ENCODE measurements at regions not wholly inside any gene's neighbourhood (a gene's known extent, or its start where the extent isn't known, plus 50 kb on each side); places are given as distances from the start of the nearest gene placed in this dataset.

GRCh38 chr7:69411018-69411417 is 187.3 kb upstream of the AUTS2 start:
- H3K27me3 Mint-ChIP-seq (ENCODE audit: low read depth), result no peaks in the 10 kb centered on the region
- TF ChIP-seq, protein P1, sequence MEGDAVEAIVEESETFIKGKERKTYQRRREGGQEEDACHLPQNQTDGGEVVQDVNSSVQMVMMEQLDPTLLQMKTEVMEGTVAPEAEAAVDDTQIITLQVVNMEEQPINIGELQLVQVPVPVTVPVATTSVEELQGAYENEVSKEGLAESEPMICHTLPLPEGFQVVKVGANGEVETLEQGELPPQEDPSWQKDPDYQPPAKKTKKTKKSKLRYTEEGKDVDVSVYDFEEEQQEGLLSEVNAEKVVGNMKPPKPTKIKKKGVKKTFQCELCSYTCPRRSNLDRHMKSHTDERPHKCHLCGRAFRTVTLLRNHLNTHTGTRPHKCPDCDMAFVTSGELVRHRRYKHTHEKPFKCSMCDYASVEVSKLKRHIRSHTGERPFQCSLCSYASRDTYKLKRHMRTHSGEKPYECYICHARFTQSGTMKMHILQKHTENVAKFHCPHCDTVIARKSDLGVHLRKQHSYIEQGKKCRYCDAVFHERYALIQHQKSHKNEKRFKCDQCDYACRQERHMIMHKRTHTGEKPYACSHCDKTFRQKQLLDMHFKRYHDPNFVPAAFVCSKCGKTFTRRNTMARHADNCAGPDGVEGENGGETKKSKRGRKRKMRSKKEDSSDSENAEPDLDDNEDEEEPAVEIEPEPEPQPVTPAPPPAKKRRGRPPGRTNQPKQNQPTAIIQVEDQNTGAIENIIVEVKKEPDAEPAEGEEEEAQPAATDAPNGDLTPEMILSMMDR (conservative IDR thresholded peaks at IDR 0.05), result no peak
- H3K4me3 Mint-ChIP-seq, result no peak overlapping the region
- H3K27ac Mint-ChIP-seq (ENCODE audit: unreplicated experiment), result no peak overlapping the region
- DNase-seq (ENCODE audit: low read depth, low spot score), result no peak
- no peaks in the 10 kb centered on the region for H3K36me3 Mint-ChIP-seq (ENCODE audit: low read depth)
- H3K4me1 Mint-ChIP-seq, result no peaks in the 10 kb centered on the region
- H3K9me3 Mint-ChIP-seq, result peaks cover 4% of the 10 kb centered on the region

DNA sequence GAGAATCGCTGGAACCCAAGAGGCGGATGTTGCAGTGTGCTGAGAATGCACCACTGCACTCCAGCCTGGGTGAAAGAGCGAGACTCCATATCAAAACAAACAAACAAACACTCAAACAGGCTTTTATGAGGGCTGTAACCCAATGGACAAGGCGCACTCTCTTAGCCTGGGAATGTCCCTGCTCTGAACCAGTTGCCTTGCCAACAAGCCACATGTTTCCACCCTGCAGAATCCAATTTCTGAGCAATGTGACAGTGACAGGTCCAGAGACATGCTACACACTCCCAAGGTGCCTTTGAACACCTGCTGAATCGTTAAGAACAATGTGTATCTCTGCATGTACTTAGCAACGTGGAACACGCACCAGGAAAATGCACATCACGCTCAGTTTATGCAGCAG is 186.8 kb upstream of the AUTS2 start:
- no peak overlapping the region for H3K27ac Mint-ChIP-seq (ENCODE audit: unreplicated experiment)
- DNase-seq (ENCODE audit: low read depth, low spot score), result no peak
- TF ChIP-seq, protein P1 (conservative IDR thresholded peaks at IDR 0.05), result no peak
- peaks cover 4% of the 10 kb centered on the region for H3K9me3 Mint-ChIP-seq
- no peaks in the 10 kb centered on the region for H3K27me3 Mint-ChIP-seq (ENCODE audit: low read depth)
- no peaks in the 10 kb centered on the region for H3K4me1 Mint-ChIP-seq
- H3K4me3 Mint-ChIP-seq, result no peak overlapping the region
- no peaks in the 10 kb centered on the region for H3K36me3 Mint-ChIP-seq (ENCODE audit: low read depth)

- Mint-ChIP-seq H3K4me3 (no peak overlapping the region), H3K27ac (ENCODE audit: unreplicated experiment) (no peak overlapping the region), H3K36me3 (ENCODE audit: low read depth) (no peaks in the 10 kb centered on the region)
These were observed 185.7 kb upstream of the AUTS2 start for GRCh38 chr7:69412331-69413146.

DNA sequence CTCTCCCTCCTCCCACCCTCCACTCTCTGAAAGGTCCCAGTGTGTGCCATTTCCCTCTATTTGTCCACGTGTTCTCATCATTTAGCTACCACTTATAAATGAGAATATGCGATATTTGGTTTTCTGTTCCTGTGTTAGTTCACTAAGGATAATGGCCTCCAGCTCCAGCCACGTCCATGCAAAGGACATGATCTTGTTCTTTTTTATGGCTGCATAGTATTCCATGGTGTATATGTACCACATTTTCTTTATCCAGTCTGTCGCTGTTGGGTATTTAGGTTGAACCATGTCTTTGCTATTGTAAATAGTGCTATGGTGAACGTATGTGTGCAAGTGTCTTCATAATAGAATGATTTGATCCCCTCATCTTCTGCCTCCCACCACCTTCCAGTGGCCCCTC is 183.7 kb upstream of the AUTS2 start:
- H3K9me3 Mint-ChIP-seq, result peaks cover 9% of the 10 kb centered on the region
- H3K4me3 Mint-ChIP-seq, result no peak overlapping the region
- TF ChIP-seq, protein P1 (conservative IDR thresholded peaks at IDR 0.05), result no peak

More at GRCh38 chr7:69412331-69413146, 185.7 kb upstream of the AUTS2 start:
- H3K4me1 Mint-ChIP-seq, result no peaks in the 10 kb centered on the region
- TF ChIP-seq, protein P1 (conservative IDR thresholded peaks at IDR 0.05), result no peak
- no peak for DNase-seq (ENCODE audit: low read depth, low spot score)
- H3K9me3 Mint-ChIP-seq, result peaks cover 4% of the 10 kb centered on the region
- H3K27me3 Mint-ChIP-seq (ENCODE audit: low read depth), result no peaks in the 10 kb centered on the region

DNA sequence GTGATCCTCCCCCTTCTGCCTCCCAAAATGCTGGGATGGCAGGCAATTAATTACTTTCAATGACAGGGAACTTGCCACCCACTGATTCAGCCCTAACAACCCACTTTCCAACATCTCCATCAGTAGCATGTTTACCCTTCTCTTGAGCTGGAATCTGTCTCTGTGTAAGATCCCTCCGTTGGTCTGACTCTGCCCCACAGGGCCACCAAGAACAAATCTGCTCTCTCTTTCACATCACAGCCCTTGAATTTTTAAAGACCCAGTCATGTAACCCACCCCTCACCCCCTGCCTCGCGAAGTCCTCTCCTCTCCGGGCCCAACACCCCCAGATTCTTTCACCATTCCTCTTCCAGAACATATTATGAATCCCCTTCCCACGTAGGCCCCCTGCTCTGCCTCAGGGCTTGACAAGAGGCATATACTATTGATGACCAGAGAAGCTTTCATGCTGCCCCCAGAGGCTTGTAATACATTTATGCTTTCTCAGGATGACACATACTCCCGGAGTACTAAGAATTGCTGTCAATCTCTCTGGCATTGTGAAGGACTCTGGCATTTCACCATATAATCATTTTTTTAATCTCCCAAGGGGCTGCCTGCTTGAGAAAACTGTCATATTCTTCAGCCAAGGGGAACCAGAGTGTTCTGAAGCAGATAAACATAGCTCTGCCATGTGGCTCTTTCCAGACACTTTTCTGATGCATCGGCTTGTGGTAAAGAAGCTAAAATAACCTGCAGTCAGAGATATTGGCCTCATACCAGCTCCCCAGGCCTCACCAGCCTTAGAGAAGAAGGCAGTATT is 179.2 kb upstream of the AUTS2 start:
- DNase-seq (ENCODE audit: low read depth, low spot score), result no peak
- no peak overlapping the region for H3K4me3 Mint-ChIP-seq
- peaks cover 9% of the 10 kb centered on the region for H3K9me3 Mint-ChIP-seq
- TF ChIP-seq, protein P1 (conservative IDR thresholded peaks at IDR 0.05), result no peak
- no peak overlapping the region for H3K27ac Mint-ChIP-seq (ENCODE audit: unreplicated experiment)
- peaks cover 2% of the 10 kb centered on the region for H3K36me3 Mint-ChIP-seq (ENCODE audit: low read depth)
- H3K4me1 Mint-ChIP-seq, result peaks cover 12% of the 10 kb centered on the region
- no peaks in the 10 kb centered on the region for H3K27me3 Mint-ChIP-seq (ENCODE audit: low read depth)

More for the DNA sequence above, 183.7 kb upstream of the AUTS2 start:
- Mint-ChIP-seq H3K27ac (ENCODE audit: unreplicated experiment) (no peak overlapping the region), H3K27me3 (ENCODE audit: low read depth) (no peaks in the 10 kb centered on the region), H3K36me3 (ENCODE audit: low read depth) (peaks cover 2% of the 10 kb centered on the region), H3K4me1 (peaks cover 7% of the 10 kb centered on the region)
- no peak for DNase-seq (ENCODE audit: low read depth, low spot score)
